GM12878 (cell line): ENCODE measurements at regions not wholly inside any gene's neighbourhood (a gene's known extent, or its start where the extent isn't known, plus 50 kb on each side); places are given as distances from the start of the nearest gene placed in this dataset.

Source experiments
- ATAC-seq: fragments of 200-7000 bp; cut with Tn5 transposase; 3 replicates; pipeline ENCODE4 v1.9.1; 2020; ENCODE audit warnings: mild to moderate bottlenecking, moderate library complexity
- BruUV-seq: library from RNA; stranded (reverse); fragments of 400-500 nt; replicated peaks from 2 replicates; lab custom pipeline; 2021; lab: Mats Ljungman, UMichigan
- CTCF ChIA-PET: fragments of 300-600 bp; sonication (Branson Sonifier 250); formaldehyde crosslinking; extraction: SDS; loops from one replicate; lab custom pipeline; 2021; ENCODE audit warnings: inconsistent platforms; lab: Yijun Ruan, JAX
- POLR2A ChIA-PET: fragments of 350-600 bp; formaldehyde crosslinking; extraction: SDS; loops from one replicate; lab custom pipeline; 2021; ENCODE audit warnings: inconsistent platforms; lab: Charles Lee
- RAD21 ChIA-PET: fragments of 300-600 bp; sonication (Branson Sonifier 250); formaldehyde crosslinking; loops from one replicate; lab custom pipeline; 2023; ENCODE audit warnings: antibody characterized with exemption; ENCODE audit not compliant: unreplicated experiment; lab: Charles Lee
- SMC1A ChIA-PET: fragments of 300-600 bp; sonication (Branson Sonifier 250); formaldehyde crosslinking; loops from one replicate; lab custom pipeline; 2023; ENCODE audit not compliant: unreplicated experiment, uncharacterized antibody; lab: Charles Lee
- DNase-seq: peaks from one replicate; pipeline ENCODE4 v3.0.0-alpha.2; 2011; ENCODE audit warnings: low read depth, low spot score
- FAIRE-seq: peaks from 3 replicates; lab custom pipeline; 2011; peaks lifted over from hg19 to GRCh38; lab: Jason Lieb, UNC
- H2AFZ ChIP-seq: 2 replicates; pipeline ENCODE4 v1.6.0; 2011; ENCODE audit warnings: low read depth, low read length, control low read depth; ENCODE audit not compliant: control insufficient read depth
- H3K27ac ChIP-seq: 2 replicates; pipeline ENCODE4 v1.5.1; 2011; ENCODE audit warnings: control low read depth; ENCODE audit not compliant: control insufficient read depth, insufficient read depth
- H3K27me3 ChIP-seq, 2 experiments: replicated peaks in 1 of 2; 2 replicates each; pipeline versions ENCODE4 v1.6.0 to v1.6.1; 2011; ENCODE audit warnings: low read length in 1 of 2; ENCODE audit not compliant: control insufficient read depth in 2 of 2, insufficient read depth in 2 of 2
- H3K36me3 ChIP-seq, 2 experiments: 2 replicates each; pipeline ENCODE4 v1.5.1; 2011; ENCODE audit warnings: low read length in 1 of 2; ENCODE audit not compliant: control insufficient read depth in 2 of 2, insufficient read depth in 2 of 2
- H3K4me1 ChIP-seq: 2 replicates; pipeline ENCODE4 v1.6.1; 2011; ENCODE audit warnings: mild to moderate bottlenecking, low read length, moderate library complexity, mixed read lengths; ENCODE audit not compliant: control insufficient read depth, insufficient read depth
- H3K4me2 ChIP-seq: 2 replicates; pipeline ENCODE4 v1.6.0; 2011; ENCODE audit warnings: control low read depth; ENCODE audit not compliant: control insufficient read depth, insufficient read depth
- H3K4me3 ChIP-seq: fragments of 200-600 bp; sonication (generic); 2 replicates; pipeline ENCODE4 v1.5.1; 2016
- H3K79me2 ChIP-seq: 2 replicates; pipeline ENCODE4 v1.6.0; 2011; ENCODE audit warnings: low read length; ENCODE audit not compliant: control insufficient read depth, insufficient read depth
- H3K9ac ChIP-seq: 2 replicates; pipeline ENCODE4 v1.8.0; 2011; ENCODE audit warnings: low read length, control low read depth, mixed read lengths; ENCODE audit not compliant: control insufficient read depth, insufficient read depth
- H3K9me3 ChIP-seq: replicated peaks from 3 replicates; pipeline ENCODE4 v1.5.1; 2011; ENCODE audit warnings: mild to moderate bottlenecking, low read length; ENCODE audit not compliant: control insufficient read depth, insufficient read depth
- H4K20me1 ChIP-seq: 2 replicates; pipeline ENCODE4 v1.6.0; 2011; ENCODE audit not compliant: control insufficient read depth, insufficient read depth
- ATF7 ChIP-seq: fragments of 450-650 bp; IDR thresholded peaks from 2 replicates; pipeline ENCODE4 v1.6.1; 2016; ENCODE audit warnings: low read depth, mild to moderate bottlenecking
- CBFB ChIP-seq: IDR thresholded peaks from 2 replicates; pipeline ENCODE4 v1.6.1; 2016; ENCODE audit warnings: antibody characterized with exemption, low read depth
- CREB1 ChIP-seq: IDR thresholded peaks from 2 replicates; pipeline ENCODE4 v1.6.1; 2012; ENCODE audit warnings: low read depth, mild to moderate bottlenecking, inconsistent platforms
- CREM ChIP-seq: IDR thresholded peaks from 2 replicates; pipeline ENCODE4 v1.6.1; 2014; ENCODE audit warnings: antibody characterized with exemption, low read depth
- ESRRA ChIP-seq: IDR thresholded peaks from 2 replicates; pipeline ENCODE4 v1.6.1; 2012; ENCODE audit warnings: mild to moderate bottlenecking, low read length, improper control_type of control experiment
- GATAD2B ChIP-seq: fragments of 450-650 bp; conservative IDR thresholded peaks from 2 replicates; pipeline ENCODE4 v1.6.1; 2017; ENCODE audit warnings: low read depth, mild to moderate bottlenecking, moderate library complexity
- JUNB ChIP-seq: IDR thresholded peaks from 2 replicates; pipeline ENCODE4 v1.6.1; 2016; ENCODE audit warnings: antibody characterized with exemption, mild to moderate bottlenecking
- MEF2B ChIP-seq: fragments of 450-650 bp; IDR thresholded peaks from 2 replicates; pipeline ENCODE4 v1.6.1; 2018; ENCODE audit warnings: mild to moderate bottlenecking, moderate library complexity; ENCODE audit not compliant: partially characterized antibody, poor library complexity, severe bottlenecking
- NKRF ChIP-seq: fragments of 450-650 bp; conservative IDR thresholded peaks from 2 replicates; pipeline ENCODE4 v1.6.1; 2017; ENCODE audit warnings: mild to moderate bottlenecking, moderate library complexity
- NRF1 ChIP-seq: conservative IDR thresholded peaks from 2 replicates; pipeline ENCODE4 v1.6.1; 2011; ENCODE audit warnings: mild to moderate bottlenecking, low read depth, low read length, improper control_type of control experiment
- POLR2AphosphoS2 ChIP-seq: IDR thresholded peaks from 2 replicates; pipeline ENCODE4 v1.6.1; 2011; ENCODE audit warnings: low read depth, mild to moderate bottlenecking, low read length, improper control_type of control experiment, moderate library complexity
- SKIL ChIP-seq: fragments of 450-650 bp; IDR thresholded peaks from 2 replicates; pipeline ENCODE4 v1.6.1; 2017; ENCODE audit warnings: mild to moderate bottlenecking, low read depth, inconsistent platforms; ENCODE audit not compliant: poor library complexity, severe bottlenecking
- SUPT20H ChIP-seq: IDR thresholded peaks from 2 replicates; pipeline ENCODE4 v1.6.1; 2011; ENCODE audit warnings: low read depth, mild to moderate bottlenecking, low read length, moderate library complexity, borderline replicate concordance; ENCODE audit not compliant: control insufficient read depth
- ZBED1 ChIP-seq: IDR thresholded peaks from 2 replicates; pipeline ENCODE4 v1.6.1; 2016; ENCODE audit warnings: borderline replicate concordance
- ZNF207 ChIP-seq: fragments of 450-650 bp; IDR thresholded peaks from 2 replicates; pipeline ENCODE4 v1.6.1; 2014; ENCODE audit warnings: antibody characterized with exemption, mild to moderate bottlenecking, borderline replicate concordance
- WGBS: methylation state at CpG from one replicate; pipeline ENCODE4 v1.1.6; 2016; ENCODE audit warnings: low lambda C conversion rate; ENCODE audit not compliant: insufficient replicate concordance, insufficient coverage; ENCODE audit errors: missing lambda C conversion rate; 5-methylcytosine and 5-hydroxymethylcytosine counted together
- in situ Hi-C: fragments of 300-500 bp; cut with MboI; formaldehyde crosslinking; loops from 9 replicates; pipeline ENCODE4 v1.14.3; 2018; ENCODE audit warnings: mixed read lengths
- intact Hi-C: fragments of 100-400 bp; cut with micrococcal nuclease; formaldehyde crosslinking; loops from one replicate; pipeline ENCODE4 v1.14.2; 2022; ENCODE audit not compliant: unreplicated experiment

- no peak overlapping the region for H3K27ac ChIP-seq
- in situ Hi-C loops, result no loop called here
- no peak overlapping the region for H3K4me2 ChIP-seq
- H3K79me2 ChIP-seq, result no peaks in the 10 kb centered on the region
- no peak overlapping the region for H3K4me3 ChIP-seq
- no peak for DNase-seq
- BruUV-seq, result no TSS peak
- no peak for ATAC-seq
- no peaks in the 10 kb centered on the region for H3K36me3 ChIP-seq
- intact Hi-C loops, result no loop called here
- ChIA-PET SMC1A (interaction anchor here (1.2 to 1.4 kb wide), 2 partner anchors 20 to 26 kb away, joined by 3 to 6 read pairs; no protein-coding TSS in a partner anchor), RAD21 (no interaction called here), CTCF (no interaction called here), POLR2A (no interaction called here)
- H2AFZ ChIP-seq, result no peak overlapping the region
- FAIRE-seq, result no peak
- H3K27me3 ChIP-seq, result no peaks in the 10 kb centered on the region
- H3K9me3 ChIP-seq, result no peaks in the 10 kb centered on the region
- H4K20me1 ChIP-seq, result no peaks in the 10 kb centered on the region
- H3K9ac ChIP-seq, result no peak overlapping the region
- WGBS, result 33% methylated on average over 7 of the region's 7 CpGs
- TF ChIP-seq MEF2B, result no peak
- TF ChIP-seq SUPT20H, result no peak
- TF ChIP-seq, all 136 proteins: peak for 0
- H3K4me1 ChIP-seq, result no peaks in the 10 kb centered on the region; the same call in 1 of the 2 replicates
These were observed 87.8 kb upstream of the C1QTNF9B start for GRCh38 chr13:23985060-23985459.

- Histone ChIP-seq H3K27ac (no peak overlapping the region), H3K4me2 (no peak overlapping the region), H3K9ac (no peak overlapping the region), H3K4me1 (no peaks in the 10 kb centered on the region), H4K20me1 (no peaks in the 10 kb centered on the region), H3K9me3 (no peaks in the 10 kb centered on the region), H3K27me3 (no peaks in the 10 kb centered on the region), H3K79me2 (no peaks in the 10 kb centered on the region), H3K36me3 (no peaks in the 10 kb centered on the region), H2AFZ (no peak overlapping the region), H3K4me3 (no peak overlapping the region)
- intact Hi-C loops, result no loop called here
- CTCF ChIA-PET, result interaction anchor here (0.6 kb wide), 1 partner anchor 111 kb away, joined by 4 read pairs; no protein-coding TSS in a partner anchor
- RAD21 ChIA-PET, result no interaction called here
- BruUV-seq, result no TSS peak
- DNase-seq (no peak), ATAC-seq (no peak), FAIRE-seq (no peak)
- in situ Hi-C loops, result no loop called here
- 80% methylated on average over 11 of the region's 11 CpGs for WGBS
- SMC1A ChIA-PET, result interaction anchor here (1.1 to 1.8 kb wide), 2 partner anchors 12 to 19 kb away, joined by 3 to 4 read pairs; no protein-coding TSS in a partner anchor
- POLR2A ChIA-PET, result no interaction called here
- TF ChIP-seq GATAD2B (no peak), JUNB (no peak), NKRF (no peak), CREB1 (no peak), SKIL (no peak), ZNF207 (no peak), SUPT20H (no peak), CREM (no peak), ZBED1 (no peak), POLR2AphosphoS2 (no peak), NRF1 (no peak), ESRRA (no peak), ATF7 (no peak), CBFB (no peak)
These were observed 88.5 kb upstream of the C1QTNF9B start for GRCh38 chr13:23985839-23986238.
